HEK293T (cell line): ENCODE measurements at regions not wholly inside any gene's neighbourhood (a gene's known extent, or its start where the extent isn't known, plus 50 kb on each side); places are given as distances from the start of the nearest gene placed in this dataset.

Source experiments
- CTCF ChIA-PET: fragments of 350-600 bp; formaldehyde crosslinking; extraction: SDS; loops from one replicate; lab custom pipeline; 2021; ENCODE audit warnings: antibody characterized with exemption, inconsistent platforms; lab: Yijun Ruan, JAX
- POLR2A ChIA-PET: fragments of 350-600 bp; formaldehyde crosslinking; extraction: SDS; loops from one replicate; lab custom pipeline; 2020; ENCODE audit warnings: antibody characterized with exemption, inconsistent platforms; lab: Yijun Ruan, JAX
- DNase-seq: peaks from one replicate; pipeline ENCODE4 v3.0.0; 2012; ENCODE audit warnings: mixed read lengths; ENCODE audit errors: extremely low spot score
- ARNT ChIP-seq: fragments of 450-650 bp; IDR thresholded peaks from 2 replicates; pipeline ENCODE4 v1.6.1; 2017; ENCODE audit warnings: mild to moderate bottlenecking
- BHLHE40 ChIP-seq: fragments of 450-650 bp; IDR thresholded peaks from 2 replicates; pipeline ENCODE4 v1.6.1; 2016; ENCODE audit warnings: mild to moderate bottlenecking, moderate library complexity, borderline replicate concordance
- CTBP1 ChIP-seq: fragments of 450-650 bp; IDR thresholded peaks from 2 replicates; pipeline ENCODE4 v1.6.1; 2016; ENCODE audit warnings: borderline replicate concordance
- ELF4 ChIP-seq: fragments of 450-650 bp; IDR thresholded peaks from 2 replicates; pipeline ENCODE4 v1.6.1; 2017; ENCODE audit warnings: antibody characterized with exemption
- FOXA1 ChIP-seq: fragments of 450-650 bp; IDR thresholded peaks from 2 replicates; pipeline ENCODE4 v1.6.1; 2016; ENCODE audit warnings: mild to moderate bottlenecking
- FOXK2 ChIP-seq: fragments of 450-650 bp; IDR thresholded peaks from 2 replicates; pipeline ENCODE4 v1.6.1; 2016; ENCODE audit warnings: mild to moderate bottlenecking
- FOXM1 ChIP-seq: fragments of 450-650 bp; IDR thresholded peaks from 2 replicates; pipeline ENCODE4 v1.6.1; 2017; ENCODE audit warnings: mild to moderate bottlenecking, borderline replicate concordance
- HDGF ChIP-seq: fragments of 450-650 bp; IDR thresholded peaks from 2 replicates; pipeline ENCODE4 v1.6.1; 2017; ENCODE audit warnings: antibody characterized with exemption, borderline replicate concordance
- L3MBTL2 ChIP-seq: fragments of 450-650 bp; conservative IDR thresholded peaks from 2 replicates; pipeline ENCODE4 v1.6.1; 2016; ENCODE audit warnings: mild to moderate bottlenecking
- LEF1 ChIP-seq: fragments of 450-650 bp; IDR thresholded peaks from 2 replicates; pipeline ENCODE4 v1.6.1; 2017; ENCODE audit warnings: mild to moderate bottlenecking, borderline replicate concordance
- NFRKB ChIP-seq: fragments of 450-650 bp; IDR thresholded peaks from 2 replicates; pipeline ENCODE4 v1.6.1; 2016; ENCODE audit warnings: mild to moderate bottlenecking, moderate library complexity
- SP1 ChIP-seq: fragments of 450-650 bp; IDR thresholded peaks from 2 replicates; pipeline ENCODE4 v1.6.1; 2017
- SUZ12 ChIP-seq: fragments of 450-650 bp; IDR thresholded peaks from 2 replicates; pipeline ENCODE4 v1.6.1; 2016; ENCODE audit warnings: mild to moderate bottlenecking
- TARDBP ChIP-seq: fragments of 450-650 bp; IDR thresholded peaks from 2 replicates; pipeline ENCODE4 v1.6.1; 2016
- ZNF384 ChIP-seq: fragments of 450-650 bp; IDR thresholded peaks from 2 replicates; pipeline ENCODE4 v1.6.1; 2016
- TF ChIP-seq, protein P1 (sequence below): fragments of 450-650 bp; IDR thresholded peaks from 2 replicates; pipeline ENCODE4 v1.6.1; 2016

DNA sequence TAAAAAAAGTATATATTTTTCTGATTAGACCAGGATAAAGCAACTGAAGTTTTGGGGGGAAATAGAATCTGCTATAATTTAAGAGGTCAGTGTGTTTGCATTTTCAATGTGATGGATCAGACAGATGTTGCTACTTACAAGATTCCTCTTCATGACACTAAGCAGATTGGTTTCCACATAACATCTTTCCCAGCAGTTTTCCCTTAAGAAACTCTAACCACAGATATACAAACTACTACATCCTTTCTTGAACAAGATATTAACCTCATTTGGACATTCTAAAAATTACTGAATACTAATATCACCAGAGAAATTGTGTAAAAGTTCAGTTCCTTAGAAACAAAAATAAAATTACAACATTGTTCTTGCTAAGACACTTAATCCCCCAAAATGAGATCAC is 106.7 kb upstream of the GUCY1A1 start:
- no peak for DNase-seq
- CTCF ChIA-PET, result interaction anchor here (0.7 kb wide), 1 partner anchor 109 kb away, joined by 6 read pairs; no protein-coding TSS in a partner anchor
- POLR2A ChIA-PET, result no interaction called here
- no peak for TF ChIP-seq FOXM1
- TF ChIP-seq, protein P1, sequence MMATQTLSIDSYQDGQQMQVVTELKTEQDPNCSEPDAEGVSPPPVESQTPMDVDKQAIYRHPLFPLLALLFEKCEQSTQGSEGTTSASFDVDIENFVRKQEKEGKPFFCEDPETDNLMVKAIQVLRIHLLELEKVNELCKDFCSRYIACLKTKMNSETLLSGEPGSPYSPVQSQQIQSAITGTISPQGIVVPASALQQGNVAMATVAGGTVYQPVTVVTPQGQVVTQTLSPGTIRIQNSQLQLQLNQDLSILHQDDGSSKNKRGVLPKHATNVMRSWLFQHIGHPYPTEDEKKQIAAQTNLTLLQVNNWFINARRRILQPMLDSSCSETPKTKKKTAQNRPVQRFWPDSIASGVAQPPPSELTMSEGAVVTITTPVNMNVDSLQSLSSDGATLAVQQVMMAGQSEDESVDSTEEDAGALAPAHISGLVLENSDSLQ, result no peak
- no peak for TF ChIP-seq SUZ12
- TF ChIP-seq HDGF, result no peak
- no peak for TF ChIP-seq TARDBP
- TF ChIP-seq FOXK2, result no peak

GRCh38 chr4:155552180-155552579 is 114.5 kb upstream of the GUCY1A1 start:
- POLR2A ChIA-PET, result no interaction called here
- CTCF ChIA-PET, result no interaction called here
- TF ChIP-seq ARNT (no peak), FOXK2 (no peak)
- TF ChIP-seq, protein P1, result no peak
- DNase-seq, result no peak

GRCh38 chr4:155548173-155548572 is 118.5 kb upstream of the GUCY1A1 start:
- POLR2A ChIA-PET, result no interaction called here
- no peak for DNase-seq
- CTCF ChIA-PET, result interaction anchor here (0.6 to 0.8 kb wide), 2 partner anchors 117 to 1409 kb away, joined by 4 read pairs; no protein-coding TSS in a partner anchor
- TF ChIP-seq NFRKB (no peak), ZNF384 (no peak), SP1 (no peak), BHLHE40 (no peak), ARNT (no peak), FOXA1 (no peak), ELF4 (no peak), LEF1 (no peak), SUZ12 (no peak), HDGF (no peak), L3MBTL2 (no peak), CTBP1 (no peak), FOXK2 (no peak), TARDBP (no peak), FOXM1 (no peak)
- TF ChIP-seq, protein P1, result no peak

DNA sequence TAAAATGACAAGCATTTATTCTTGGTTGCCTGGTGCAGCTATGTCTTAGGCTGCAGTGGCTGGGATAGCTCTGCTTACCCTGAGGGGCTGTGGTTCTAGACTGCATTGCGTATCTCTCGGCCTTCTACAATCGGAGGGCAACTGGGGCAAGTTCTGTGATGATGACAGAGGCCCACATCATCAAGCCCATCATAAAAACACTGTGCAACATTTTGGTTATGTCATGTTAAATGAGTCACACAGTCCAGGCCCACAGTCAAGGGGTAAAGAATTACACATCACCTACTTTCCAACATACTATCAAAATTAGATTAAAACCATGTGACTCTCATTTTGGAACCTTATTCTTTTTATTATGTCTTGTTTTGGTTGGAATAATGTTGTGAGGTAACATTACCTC is 120.2 kb upstream of the GUCY1A1 start:
- ChIA-PET POLR2A (no interaction called here), CTCF (interaction anchor here (0.7 kb wide), 1 partner anchor 18 kb away, joined by 3 read pairs; no protein-coding TSS in a partner anchor)
- TF ChIP-seq SP1 (no peak), SUZ12 (no peak), FOXA1 (no peak), ARNT (no peak), BHLHE40 (no peak)
- no peak for DNase-seq

GRCh38 chr4:155545456-155545855 is 121.2 kb upstream of the GUCY1A1 start:
- no peak for DNase-seq
- no peak for TF ChIP-seq ELF4
- TF ChIP-seq, protein P1, result no peak
- TF ChIP-seq SUZ12, result no peak
- no peak for TF ChIP-seq L3MBTL2
- no peak for TF ChIP-seq HDGF
- no peak for TF ChIP-seq ARNT
- TF ChIP-seq FOXK2, result no peak
- TF ChIP-seq FOXM1, result no peak
- CTCF ChIA-PET, result no interaction called here
- POLR2A ChIA-PET, result no interaction called here

GRCh38 chr4:155544547-155544946 is 122.1 kb upstream of the GUCY1A1 start:
- CTCF ChIA-PET, result interaction anchor here (0.9 kb wide), 1 partner anchor 48 kb away, joined by 3 read pairs; no protein-coding TSS in a partner anchor
- DNase-seq, result no peak
- no peak for TF ChIP-seq BHLHE40
- no peak for TF ChIP-seq LEF1
- TF ChIP-seq TARDBP, result no peak
- TF ChIP-seq ZNF384, result no peak
- no peak for TF ChIP-seq NFRKB
- TF ChIP-seq L3MBTL2, result no peak
- TF ChIP-seq CTBP1, result no peak
- no peak for TF ChIP-seq FOXK2
- TF ChIP-seq, protein P1, result no peak
- POLR2A ChIA-PET, result no interaction called here
